Calu3 (cell line): ENCODE measurements at regions not wholly inside any gene's neighbourhood (a gene's known extent, or its start where the extent isn't known, plus 50 kb on each side); places are given as distances from the start of the nearest gene placed in this dataset.
"Not testable (repeated sequence)": the region's sequence is repeated elsewhere in the genome, so short reads cannot be mapped to it uniquely, and the experiment has no call there.

Experiments used
- BruUV-seq: library from RNA; stranded (reverse); fragments of 400-500 nt; replicated peaks from 2 replicates; lab custom pipeline; 2021; lab: Mats Ljungman, UMichigan
- CTCF ChIA-PET: fragments of 300-600 bp; sonication (Branson Sonifier 250); formaldehyde crosslinking; loops from one replicate; lab custom pipeline; 2022; ENCODE audit warnings: antibody characterized with exemption; lab: Charles Lee
- DNase-seq: peaks from one replicate; pipeline ENCODE4 v3.0.0; 2022
- H3K27ac Mint-ChIP-seq: one replicate; pipeline ENCODE4 v1.8.0; 2022; ENCODE audit warnings: mixed read lengths; ENCODE audit not compliant: unreplicated experiment
- H3K27me3 Mint-ChIP-seq: one replicate; pipeline ENCODE4 v1.8.0; 2022; ENCODE audit warnings: mixed read lengths; ENCODE audit not compliant: unreplicated experiment
- H3K36me3 Mint-ChIP-seq: one replicate; pipeline ENCODE4 v1.8.0; 2022; ENCODE audit warnings: mild to moderate bottlenecking, moderate library complexity, mixed read lengths; ENCODE audit not compliant: insufficient read depth, unreplicated experiment
- H3K4me1 Mint-ChIP-seq: one replicate; pipeline ENCODE4 v1.8.0; 2022; ENCODE audit warnings: mild to moderate bottlenecking, low read depth, mixed read lengths; ENCODE audit not compliant: unreplicated experiment
- H3K4me3 Mint-ChIP-seq: one replicate; pipeline ENCODE4 v1.8.0; 2022; ENCODE audit warnings: mild to moderate bottlenecking, low read depth, moderate library complexity, mixed read lengths; ENCODE audit not compliant: unreplicated experiment
- H3K9me3 Mint-ChIP-seq: one replicate; pipeline ENCODE4 v1.8.0; 2022; ENCODE audit warnings: low read depth, mixed read lengths; ENCODE audit not compliant: unreplicated experiment
- CTCF ChIP-seq: fragments of 200-600 bp; IDR thresholded peaks from one replicate; pipeline ENCODE4 v1.8.0; 2022; ENCODE audit warnings: antibody characterized with exemption; ENCODE audit not compliant: unreplicated experiment
- intact Hi-C: fragments of 100-400 bp; cut with micrococcal nuclease; formaldehyde crosslinking; loops from one replicate; pipeline ENCODE4 v1.10.0; 2022; ENCODE audit not compliant: unreplicated experiment

GRCh38 chr4:103403619-103404018 is 205.5 kb upstream of the CENPE start:
- no peaks in the 10 kb centered on the region for H3K36me3 Mint-ChIP-seq
- no peaks in the 10 kb centered on the region for H3K27me3 Mint-ChIP-seq
- intact Hi-C loops: no loop called here
- no peaks in the 10 kb centered on the region for H3K4me1 Mint-ChIP-seq
- CTCF ChIA-PET: no interaction called here
- no TSS peak for BruUV-seq
- no peak overlapping the region for H3K27ac Mint-ChIP-seq
- TF ChIP-seq CTCF: no peak
- no peaks in the 10 kb centered on the region for H3K9me3 Mint-ChIP-seq
- DNase-seq: no peak
- no peak overlapping the region for H3K4me3 Mint-ChIP-seq

GRCh38 chr4:103402198-103402597 is 204.1 kb upstream of the CENPE start:
- CTCF ChIA-PET: no interaction called here
- intact Hi-C loops: no loop called here
- no peak overlapping the region for H3K4me3 Mint-ChIP-seq
- no peak overlapping the region for H3K27ac Mint-ChIP-seq
- TF ChIP-seq CTCF: no peak
- H3K27me3 Mint-ChIP-seq: no peaks in the 10 kb centered on the region
- H3K36me3 Mint-ChIP-seq: no peaks in the 10 kb centered on the region
- no peaks in the 10 kb centered on the region for H3K9me3 Mint-ChIP-seq
- no peak for DNase-seq
- H3K4me1 Mint-ChIP-seq: no peaks in the 10 kb centered on the region
- BruUV-seq: no TSS peak

GRCh38 chr4:103400405-103400804 is 202.3 kb upstream of the CENPE start:
- intact Hi-C loops: no loop called here
- no peak overlapping the region for H3K27ac Mint-ChIP-seq
- CTCF ChIA-PET: no interaction called here
- H3K9me3 Mint-ChIP-seq: no peaks in the 10 kb centered on the region
- no TSS peak for BruUV-seq
- no peaks in the 10 kb centered on the region for H3K27me3 Mint-ChIP-seq
- no peak for DNase-seq
- no peak overlapping the region for H3K4me3 Mint-ChIP-seq
- H3K4me1 Mint-ChIP-seq: no peaks in the 10 kb centered on the region
- H3K36me3 Mint-ChIP-seq: no peaks in the 10 kb centered on the region
- TF ChIP-seq CTCF: no peak

DNA sequence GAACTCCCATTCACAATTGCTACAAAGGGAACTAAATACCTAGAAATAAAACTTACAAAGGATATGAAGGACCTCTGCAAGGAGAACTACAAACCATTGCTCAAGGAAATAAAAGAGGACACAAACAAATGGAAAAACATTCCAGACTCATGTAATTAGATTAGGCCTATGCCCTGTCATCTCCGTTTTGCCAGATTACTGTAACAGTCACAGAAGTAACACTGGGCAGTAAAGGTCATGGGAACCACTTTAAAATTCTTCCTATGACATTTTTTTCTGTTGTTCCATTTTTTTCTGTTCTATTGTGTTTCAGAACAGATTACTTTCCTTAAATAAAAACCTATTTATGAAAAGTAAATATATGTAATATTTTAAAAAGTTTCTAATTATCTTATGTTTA is 199.4 kb upstream of the CENPE start:
- CTCF ChIA-PET: no interaction called here
- BruUV-seq: no TSS peak
- no peaks in the 10 kb centered on the region for H3K4me1 Mint-ChIP-seq
- H3K9me3 Mint-ChIP-seq: no peaks in the 10 kb centered on the region
- DNase-seq: no peak
- no peaks in the 10 kb centered on the region for H3K36me3 Mint-ChIP-seq
- no peak for TF ChIP-seq CTCF
- H3K27ac Mint-ChIP-seq: no peak overlapping the region
- H3K4me3 Mint-ChIP-seq: no peak overlapping the region
- intact Hi-C loops: no loop called here
- H3K27me3 Mint-ChIP-seq: no peaks in the 10 kb centered on the region

DNA sequence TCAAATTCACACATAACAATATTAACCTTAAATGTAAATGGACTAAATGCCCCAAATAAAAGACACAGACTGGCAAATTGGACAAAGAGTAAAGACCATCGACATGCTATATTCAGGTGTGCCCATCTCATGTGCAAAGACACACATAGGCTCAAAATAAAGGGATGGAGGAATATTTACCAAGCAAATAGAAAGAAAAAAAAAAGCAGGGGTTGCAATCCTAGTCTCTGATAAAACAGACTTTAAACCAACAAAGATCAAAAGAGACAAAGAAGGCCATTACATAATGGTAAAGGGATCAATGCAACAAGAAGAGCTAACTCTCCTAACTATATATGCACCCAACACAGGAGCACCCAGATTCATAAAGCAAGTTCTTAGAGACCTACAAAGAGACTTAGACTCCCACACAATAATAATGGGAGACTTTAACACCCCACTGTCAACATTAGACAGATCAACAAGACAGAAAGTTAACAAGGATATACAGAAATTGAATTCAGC is 189.4 kb upstream of the CENPE start:
- BruUV-seq, H3K4me3 Mint-ChIP-seq: not testable (repeated sequence)

DNA sequence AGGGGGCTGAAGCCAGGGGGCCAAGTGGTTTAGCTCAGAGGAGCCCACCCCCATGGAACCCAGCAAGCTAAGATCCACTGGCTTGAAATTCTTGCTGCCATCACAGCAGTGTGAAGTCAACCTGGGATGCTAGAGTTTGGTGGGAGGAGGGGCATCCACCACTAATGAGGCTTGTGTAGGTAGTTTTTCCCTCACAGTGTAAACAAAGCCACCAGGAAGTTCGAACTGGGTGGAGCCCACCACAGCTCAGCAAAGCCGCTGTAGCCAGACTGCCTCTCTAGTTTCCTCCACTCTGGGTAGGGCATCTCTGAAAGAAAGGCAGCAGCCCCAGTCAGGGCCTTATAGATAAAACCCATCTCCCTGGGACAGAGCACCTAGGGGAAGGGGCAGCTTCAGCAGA is 187.4 kb upstream of the CENPE start:
- intact Hi-C loops, H3K36me3 Mint-ChIP-seq, H3K4me1 Mint-ChIP-seq, BruUV-seq, CTCF ChIA-PET, H3K27ac Mint-ChIP-seq, H3K4me3 Mint-ChIP-seq, H3K27me3 Mint-ChIP-seq: not testable (repeated sequence)
- DNase-seq: peak; percentile 1
- H3K9me3 Mint-ChIP-seq: peaks cover 10% of the 10 kb centered on the region

More for the DNA sequence above, 189.4 kb upstream of the CENPE start:
- H3K36me3 Mint-ChIP-seq, H3K27ac Mint-ChIP-seq, H3K9me3 Mint-ChIP-seq, H3K4me1 Mint-ChIP-seq, CTCF ChIA-PET, intact Hi-C loops, DNase-seq, H3K27me3 Mint-ChIP-seq: not testable (repeated sequence)
